AG10803 (cell line): ENCODE measurements at regions not wholly inside any gene's neighbourhood (a gene's known extent, or its start where the extent isn't known, plus 50 kb on each side); places are given as distances from the start of the nearest gene placed in this dataset.

Source experiments
- DNase-seq: peaks from one replicate; pipeline ENCODE4 v3.0.0; 2010; ENCODE audit warnings: low read depth
- H3K4me3 ChIP-seq: 2 replicates; pipeline ENCODE4 v1.5.1; 2011; ENCODE audit warnings: mild to moderate bottlenecking, low read length, control low read depth
- TF ChIP-seq, protein P1 (sequence below): conservative IDR thresholded peaks from 2 replicates; pipeline ENCODE4 v1.5.1; 2011; ENCODE audit warnings: mild to moderate bottlenecking, low read length, control low read depth, inconsistent platforms

DNA sequence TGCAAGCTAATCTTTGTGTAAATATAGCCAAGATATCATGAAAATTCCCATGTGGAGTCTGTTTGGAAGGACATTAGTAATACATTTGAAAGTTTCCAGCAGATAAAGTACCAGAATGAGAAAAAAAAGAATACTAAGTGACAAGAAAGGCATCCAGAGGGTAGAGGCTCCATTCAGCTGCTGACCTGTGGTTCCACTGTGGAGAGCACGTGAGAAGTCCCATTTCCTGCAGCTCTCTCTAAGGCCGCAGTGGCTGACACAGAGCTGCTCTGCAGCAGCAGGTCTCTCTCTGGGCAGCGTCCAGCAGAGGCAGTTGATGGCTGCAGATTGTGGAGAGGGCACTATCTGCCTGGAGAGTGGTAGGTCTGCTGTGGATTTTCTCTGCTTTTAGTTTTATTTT, 100.1 kb upstream of the TMEM72 start:
- TF ChIP-seq, protein P1, sequence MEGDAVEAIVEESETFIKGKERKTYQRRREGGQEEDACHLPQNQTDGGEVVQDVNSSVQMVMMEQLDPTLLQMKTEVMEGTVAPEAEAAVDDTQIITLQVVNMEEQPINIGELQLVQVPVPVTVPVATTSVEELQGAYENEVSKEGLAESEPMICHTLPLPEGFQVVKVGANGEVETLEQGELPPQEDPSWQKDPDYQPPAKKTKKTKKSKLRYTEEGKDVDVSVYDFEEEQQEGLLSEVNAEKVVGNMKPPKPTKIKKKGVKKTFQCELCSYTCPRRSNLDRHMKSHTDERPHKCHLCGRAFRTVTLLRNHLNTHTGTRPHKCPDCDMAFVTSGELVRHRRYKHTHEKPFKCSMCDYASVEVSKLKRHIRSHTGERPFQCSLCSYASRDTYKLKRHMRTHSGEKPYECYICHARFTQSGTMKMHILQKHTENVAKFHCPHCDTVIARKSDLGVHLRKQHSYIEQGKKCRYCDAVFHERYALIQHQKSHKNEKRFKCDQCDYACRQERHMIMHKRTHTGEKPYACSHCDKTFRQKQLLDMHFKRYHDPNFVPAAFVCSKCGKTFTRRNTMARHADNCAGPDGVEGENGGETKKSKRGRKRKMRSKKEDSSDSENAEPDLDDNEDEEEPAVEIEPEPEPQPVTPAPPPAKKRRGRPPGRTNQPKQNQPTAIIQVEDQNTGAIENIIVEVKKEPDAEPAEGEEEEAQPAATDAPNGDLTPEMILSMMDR, result no peak
- H3K4me3 ChIP-seq, result no peak overlapping the region
- DNase-seq, result no peak

DNA sequence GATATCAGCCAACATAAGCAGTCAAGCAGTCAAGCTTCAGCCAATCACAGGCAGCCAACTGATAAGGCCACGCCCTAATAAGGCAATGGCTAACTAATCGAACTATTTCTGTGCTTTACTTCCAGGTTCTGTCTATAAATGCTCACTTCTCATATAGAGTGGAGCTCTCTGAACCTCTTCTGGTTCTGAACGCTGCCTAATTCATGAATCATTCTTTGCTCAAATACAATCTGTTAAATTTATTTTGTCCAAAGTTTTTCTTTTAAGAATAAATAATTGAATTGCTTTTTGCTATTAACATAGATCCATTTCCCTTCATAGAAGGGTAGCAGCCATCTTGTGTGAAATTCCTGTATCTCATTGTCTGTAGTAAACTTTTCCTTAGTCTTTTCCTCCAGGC, 97.9 kb upstream of the TMEM72 start:
- H3K4me3 ChIP-seq, result no peak overlapping the region
- no peak for DNase-seq
- TF ChIP-seq, protein P1, result no peak

DNA sequence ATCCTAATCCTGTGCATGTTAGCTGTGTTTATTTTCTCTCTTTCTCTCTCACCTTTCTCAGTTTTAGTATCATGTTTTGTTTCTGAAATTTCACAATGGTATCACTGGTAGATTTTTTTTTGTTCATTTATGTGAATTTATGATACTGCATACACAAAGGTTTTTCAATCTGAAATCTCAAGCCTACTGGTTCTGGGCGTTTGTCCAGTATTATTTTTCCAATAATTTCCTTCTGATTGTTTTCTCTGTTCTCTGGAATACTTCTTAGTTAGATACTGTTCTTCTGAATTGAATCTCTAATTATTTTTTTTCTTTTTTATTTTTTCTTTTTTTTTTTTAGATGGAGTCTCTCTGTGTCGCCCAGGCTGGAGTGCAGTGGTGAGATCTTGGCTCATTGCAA, 96.2 kb upstream of the TMEM72 start:
- no peak overlapping the region for H3K4me3 ChIP-seq
- TF ChIP-seq, protein P1, result no peak
- no peak for DNase-seq

DNA sequence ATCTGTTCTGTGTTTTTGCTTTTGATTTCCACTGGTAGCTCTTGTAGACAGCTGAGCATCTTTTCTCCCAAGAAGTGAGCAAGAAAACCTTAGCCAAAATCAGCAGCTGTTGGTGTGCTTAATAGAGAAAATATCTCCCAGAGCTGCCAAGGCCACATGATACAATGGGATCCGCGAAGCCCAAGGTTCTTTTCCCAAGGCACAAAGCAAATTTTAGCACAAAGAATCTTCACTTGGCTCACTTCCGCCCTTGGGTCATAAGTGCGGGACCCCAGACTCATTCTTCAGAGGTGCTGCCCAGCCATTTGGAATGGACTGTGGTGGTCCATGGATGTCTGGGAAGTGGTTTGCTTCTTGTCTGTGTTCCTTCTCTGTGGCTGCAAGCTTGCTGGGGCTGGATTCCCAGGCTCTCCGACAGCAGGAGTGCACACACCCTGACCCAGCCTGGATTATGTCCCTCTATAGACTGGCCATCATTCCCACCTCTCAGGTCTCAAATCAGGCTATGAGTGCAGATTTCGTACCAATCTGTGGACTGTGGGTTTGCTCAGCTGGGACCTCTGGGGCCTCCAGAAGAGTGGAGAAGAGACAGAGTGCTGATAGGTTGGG, 93.0 kb upstream of the TMEM72 start:
- H3K4me3 ChIP-seq, result no peak overlapping the region
- no peak for DNase-seq
- TF ChIP-seq, protein P1, result no peak

DNA sequence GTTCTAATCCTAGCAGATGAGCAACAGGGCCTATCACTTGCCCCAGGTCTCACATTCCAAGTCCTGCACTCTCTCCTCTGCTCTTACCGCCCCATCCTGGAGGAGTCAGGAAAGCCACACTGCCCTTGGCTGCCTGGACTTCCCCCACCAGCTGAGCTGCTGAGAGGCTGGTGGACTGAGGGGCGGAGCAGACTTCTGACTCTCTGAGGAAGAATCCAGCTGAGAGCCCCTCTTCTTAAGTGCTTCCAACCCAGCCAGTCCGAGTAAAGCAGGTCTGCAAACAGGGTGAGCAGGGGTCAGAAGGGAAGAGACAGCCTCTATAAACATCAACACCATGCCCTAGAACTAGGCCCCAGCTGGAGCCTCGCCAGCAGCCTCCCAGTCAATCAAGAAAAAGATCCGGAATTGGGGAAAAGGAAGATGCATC, 92.4 kb upstream of the TMEM72 start:
- TF ChIP-seq, protein P1, result no peak
- no peak for DNase-seq
- H3K4me3 ChIP-seq, result no peak overlapping the region

DNA sequence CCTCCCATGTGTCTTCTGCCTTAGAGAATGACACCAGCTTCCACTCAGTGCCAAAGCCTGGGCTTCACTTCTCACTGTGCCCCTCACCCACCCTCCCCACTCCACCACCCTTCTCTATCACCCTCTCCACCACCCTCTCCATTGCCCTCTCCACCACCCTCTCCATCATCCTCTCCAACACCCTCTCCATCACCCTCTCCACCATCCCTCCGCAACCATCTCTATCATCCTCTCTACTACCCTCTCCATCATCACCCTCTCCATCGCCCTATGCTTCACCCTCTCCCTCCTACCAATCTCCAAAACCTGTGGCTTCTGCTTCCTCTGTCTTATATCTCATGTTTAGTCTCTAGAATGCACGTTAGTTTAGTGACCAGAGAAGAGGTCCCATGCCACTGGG, 91.0 kb upstream of the TMEM72 start:
- DNase-seq, result no peak
- TF ChIP-seq, protein P1, result no peak

DNA sequence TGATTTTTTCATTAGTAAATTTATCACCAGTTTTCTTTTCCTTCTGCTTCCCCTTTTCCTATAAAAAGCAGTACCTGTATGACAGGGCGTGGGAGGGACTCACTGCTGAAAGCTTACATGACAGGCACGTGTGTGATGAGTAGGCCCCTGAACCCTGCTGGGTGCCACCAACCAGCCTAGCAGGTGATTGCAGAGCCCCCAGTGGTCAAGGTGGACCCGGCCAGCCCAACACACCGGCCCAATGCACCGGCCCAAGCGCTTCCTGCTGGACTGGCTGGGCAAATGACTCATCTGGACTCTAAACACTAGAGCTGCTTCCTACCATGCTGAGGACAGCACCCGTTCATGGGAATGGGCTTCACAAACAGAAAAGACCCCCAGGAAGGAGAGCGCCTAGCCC, 89.8 kb upstream of the TMEM72 start:
- no peak for DNase-seq
- TF ChIP-seq, protein P1, result no peak
- H3K4me3 ChIP-seq, result no peak overlapping the region

More for the DNA sequence above, 91.0 kb upstream of the TMEM72 start:
- no peak overlapping the region for H3K4me3 ChIP-seq
